NCI-H510A treated with DMSO at 0.1 percent for 48 hours (cell line): ENCODE measurements at regions not wholly inside any gene's neighbourhood (a gene's known extent, or its start where the extent isn't known, plus 50 kb on each side); places are given as distances from the start of the nearest gene placed in this dataset.

ENCODE experiments used
- DNase-seq: peaks from one replicate; lab custom pipeline; 2025; lab: John Stamatoyannopoulos, UW

GRCh38 chr16:79712276-79712675, 111.7 kb upstream of the MAF start:
- no peak for DNase-seq

- no peak for DNase-seq
Observed at GRCh38 chr16:79707876-79708275, 107.3 kb upstream of the MAF start.

DNA sequence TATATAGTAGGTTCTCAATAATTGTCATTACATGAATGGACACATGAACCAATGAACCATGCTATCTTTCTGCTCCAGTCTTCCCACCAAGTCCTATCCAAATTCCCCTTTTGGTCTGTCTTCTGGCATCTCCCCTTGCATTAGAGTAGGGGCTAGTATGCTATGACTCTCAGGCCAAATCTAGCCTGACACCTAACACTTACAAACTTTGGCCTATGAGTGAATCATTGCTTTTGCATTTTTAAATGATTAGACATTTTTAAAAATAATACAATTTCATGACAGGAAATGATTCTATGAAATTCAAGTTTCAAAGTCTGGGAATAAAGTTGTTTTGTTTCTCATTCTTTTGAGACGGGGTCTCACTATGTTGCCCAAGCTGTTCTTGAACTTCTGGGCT, 102.5 kb upstream of the MAF start:
- DNase-seq, result no peak

GRCh38 chr16:79698341-79698753, 97.8 kb upstream of the MAF start:
- DNase-seq, result no peak

DNA sequence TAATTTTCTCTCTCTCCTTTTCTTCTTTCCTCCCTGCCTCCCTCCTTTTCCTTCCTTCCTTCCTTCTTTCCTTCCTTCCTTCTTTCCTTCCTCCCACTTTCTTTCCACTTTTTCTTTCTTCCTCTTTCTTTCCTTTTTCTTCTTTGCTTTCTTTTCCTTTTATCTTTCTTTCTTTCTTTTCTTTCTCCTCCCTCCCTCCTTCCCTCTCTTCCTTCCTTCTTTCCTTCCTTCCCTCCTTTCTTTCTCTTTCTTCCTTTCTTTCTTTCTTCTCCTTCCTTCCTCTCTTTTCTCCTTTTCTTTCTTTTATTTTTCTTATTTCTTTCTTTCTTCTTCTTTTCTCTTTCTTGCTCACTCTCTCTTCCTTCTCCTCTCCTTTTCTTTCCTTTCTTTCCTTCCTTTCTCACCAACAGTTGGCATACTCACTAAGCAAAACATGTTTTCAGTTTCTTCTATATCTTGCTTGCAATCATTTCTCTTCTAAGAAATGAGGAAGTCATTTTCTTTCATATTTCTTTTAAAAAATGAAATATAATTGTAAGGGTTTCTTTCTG, 97.1 kb upstream of the MAF start:
- DNase-seq, result no peak

GRCh38 chr16:79691007-79691406, 90.5 kb upstream of the MAF start:
- DNase-seq, result no peak

DNA sequence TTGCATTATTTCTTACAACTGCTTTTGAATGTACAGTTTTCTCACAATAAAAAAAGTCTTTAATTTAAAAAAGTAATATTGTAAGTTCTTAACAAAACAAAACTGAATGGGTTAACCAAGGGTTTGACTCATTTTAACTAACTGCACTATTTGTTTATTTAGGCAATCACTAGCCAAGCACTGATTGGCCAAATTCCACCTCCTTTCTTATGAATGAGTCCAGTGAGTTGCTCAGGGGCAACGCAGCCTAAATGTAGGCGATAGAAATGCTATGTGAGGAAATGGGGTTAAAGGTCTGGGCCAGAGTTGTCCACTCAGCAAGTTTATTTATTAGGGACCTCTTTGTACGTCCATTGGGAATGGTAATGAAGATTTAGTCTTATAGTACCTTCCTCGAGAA, 89.6 kb upstream of the MAF start:
- no peak for DNase-seq

- DNase-seq, result no peak
Observed at GRCh38 chr16:79687249-79688130, 87.0 kb upstream of the MAF start.

DNA sequence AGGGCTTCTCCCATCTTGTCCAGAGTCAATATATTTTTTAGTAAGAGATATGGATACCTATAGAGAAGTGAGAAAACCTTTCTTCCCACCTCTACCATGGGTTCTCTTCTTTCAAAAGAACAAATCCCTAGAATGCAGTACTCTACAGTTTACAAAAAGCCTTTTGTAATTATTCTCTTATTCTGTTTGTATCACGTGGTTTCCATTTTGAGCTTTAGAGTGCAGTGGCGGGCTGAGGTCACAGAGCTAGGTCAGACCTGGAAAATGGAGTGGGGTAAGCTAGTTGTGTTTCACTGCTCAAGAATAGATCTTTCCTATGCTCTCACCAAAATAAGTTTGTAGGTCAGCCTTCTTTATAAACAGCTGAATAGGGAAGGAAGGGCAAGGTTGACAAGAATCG, 85.3 kb upstream of the MAF start:
- no peak for DNase-seq

DNA sequence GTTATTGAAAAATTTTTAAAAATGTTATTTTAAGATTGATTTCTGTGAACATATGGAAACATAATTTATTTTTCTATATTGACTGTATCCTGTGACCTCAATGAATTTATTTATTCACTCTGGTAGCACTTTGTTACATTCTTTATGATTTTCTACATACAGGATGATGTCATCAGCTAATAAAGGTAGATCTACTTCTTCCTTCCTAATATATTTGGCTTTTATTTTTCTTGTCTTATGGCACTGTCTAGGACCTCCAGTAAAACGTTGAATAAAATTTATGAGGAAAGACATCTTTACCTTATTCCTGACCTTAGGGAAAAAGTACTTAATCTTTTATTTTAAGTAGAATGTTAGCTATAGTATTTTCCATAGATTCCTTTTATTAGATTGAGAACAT, 78.8 kb upstream of the MAF start:
- DNase-seq, result no peak

- DNase-seq, result peak; percentile 13
Observed at GRCh38 chr16:79677799-79678530, 77.4 kb upstream of the MAF start.

GRCh38 chr16:79673635-79674034, 73.1 kb upstream of the MAF start:
- DNase-seq, result no peak

- DNase-seq, result no peak
Observed at GRCh38 chr16:79672524-79672923, 72.0 kb upstream of the MAF start.

DNA sequence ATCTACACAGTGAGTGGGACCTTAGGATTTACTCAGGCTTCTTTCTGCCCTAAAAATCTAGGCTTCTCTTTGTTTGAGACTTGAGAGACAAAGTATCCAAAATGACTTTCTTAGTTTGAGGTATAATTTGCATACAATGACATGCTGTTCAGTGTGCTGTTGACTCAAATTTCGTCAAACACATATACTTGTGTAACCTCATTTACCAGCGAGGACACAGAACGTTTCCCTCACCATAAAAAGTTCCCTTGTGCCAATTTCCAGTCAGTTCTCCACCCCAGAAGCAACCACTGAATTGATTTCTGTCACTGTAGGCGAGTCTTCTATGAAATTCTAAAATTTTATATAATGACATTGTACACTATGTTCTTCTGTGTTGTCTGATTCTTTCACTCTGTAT, 68.0 kb upstream of the MAF start:
- no peak for DNase-seq

GRCh38 chr16:79665970-79666369, 65.4 kb upstream of the MAF start:
- no peak for DNase-seq

- DNase-seq, result peak; percentile 24
Observed at GRCh38 chr16:79664407-79664806, 63.9 kb upstream of the MAF start.

DNA sequence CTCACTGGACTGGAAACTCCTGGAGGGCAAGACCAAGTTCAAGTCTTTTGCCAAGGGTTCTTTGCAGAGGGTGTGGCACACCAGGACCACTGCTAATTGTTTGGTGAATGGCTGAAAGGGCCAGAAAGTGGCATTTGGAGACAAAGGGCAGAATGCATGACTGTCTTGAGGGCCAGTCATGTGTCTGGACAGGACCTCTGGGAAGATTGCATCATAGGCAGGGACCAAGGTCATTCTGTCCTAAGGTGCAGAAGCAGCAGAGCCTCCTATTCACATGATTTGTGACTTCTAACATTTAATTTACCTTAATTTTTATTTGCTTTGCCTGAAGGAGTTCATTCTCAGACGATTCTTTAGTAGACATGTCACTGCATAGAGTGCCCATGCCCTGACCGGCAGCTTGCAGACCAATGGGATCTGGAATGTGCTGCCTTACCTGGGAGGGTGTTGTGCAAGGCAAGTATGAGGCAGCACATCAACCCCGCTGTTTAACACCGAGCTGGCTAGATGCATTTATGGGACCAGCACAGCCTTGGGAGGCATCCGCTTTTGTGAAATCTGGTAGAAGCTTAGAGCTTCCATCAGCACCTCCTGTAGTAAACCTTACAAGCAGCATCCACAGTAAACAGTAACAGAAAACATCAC, 62.3 kb upstream of the MAF start:
- DNase-seq, result no peak

DNA sequence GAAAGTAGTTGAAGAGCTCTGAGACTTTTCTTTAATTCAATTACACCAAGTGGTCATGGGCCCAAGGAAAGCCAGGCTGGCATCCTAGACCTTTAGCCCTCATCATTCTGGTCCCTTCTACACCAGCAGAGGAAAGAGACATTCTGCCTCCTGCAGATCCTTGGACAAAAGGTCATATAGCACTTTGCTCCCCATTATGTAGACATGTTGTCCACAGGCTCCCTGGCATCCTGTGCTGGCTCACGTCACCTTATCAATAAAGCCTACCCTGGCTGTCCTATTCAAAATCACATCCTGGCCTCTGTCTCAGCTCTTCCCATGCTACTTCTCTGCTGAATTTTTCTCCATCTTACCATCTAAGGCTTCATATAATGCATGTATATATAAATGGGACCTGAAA, 61.6 kb upstream of the MAF start:
- no peak for DNase-seq

DNA sequence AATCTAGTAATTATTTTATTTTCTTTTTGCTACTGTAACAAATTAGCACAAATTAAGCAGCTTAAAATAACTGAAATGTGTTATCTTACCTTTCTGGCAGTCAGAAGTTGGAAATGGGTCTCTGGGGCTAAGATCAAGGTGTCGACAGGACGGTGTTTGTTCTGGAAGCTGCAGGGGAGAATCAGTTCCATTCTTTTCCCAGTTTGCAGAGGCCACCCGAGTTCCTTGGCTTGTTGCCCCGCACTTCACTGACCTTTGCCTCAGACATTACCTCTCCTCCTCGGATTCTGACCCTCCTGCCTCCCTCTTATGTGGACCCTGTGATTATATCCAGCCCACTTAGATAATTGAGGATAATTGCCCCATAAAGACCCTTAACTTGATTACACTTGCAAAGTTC, 61.0 kb upstream of the MAF start:
- no peak for DNase-seq

DNA sequence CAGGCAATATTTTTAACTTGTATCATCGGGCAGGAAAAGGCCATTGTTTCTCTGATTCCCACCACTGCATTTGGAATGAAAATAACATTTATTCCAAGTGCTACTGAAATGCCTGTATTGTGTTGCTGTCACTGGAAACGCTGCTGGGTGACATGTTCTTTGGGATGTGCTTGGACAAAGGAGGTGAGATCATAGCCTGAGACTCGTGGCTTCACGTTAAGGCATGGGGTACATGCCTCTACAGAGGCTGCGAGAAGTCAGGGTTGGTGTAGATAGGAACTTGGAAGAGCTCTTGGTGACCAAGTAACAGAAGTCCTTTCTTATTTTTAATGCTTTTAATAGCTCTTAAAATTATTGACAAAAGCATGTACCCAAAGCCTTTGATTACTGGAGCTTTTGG, 58.8 kb upstream of the MAF start:
- no peak for DNase-seq

- DNase-seq, result no peak
Observed at GRCh38 chr16:79658301-79659033, 57.9 kb upstream of the MAF start.

GRCh38 chr16:79656553-79657115, 56.1 kb upstream of the MAF start:
- DNase-seq, result peak; percentile 78
